K562 (cell line): ENCODE measurements at regions not wholly inside any gene's neighbourhood (a gene's known extent, or its start where the extent isn't known, plus 50 kb on each side); places are given as distances from the start of the nearest gene placed in this dataset.

Source experiments
- FOXO4 ChIP-seq: fragments of 450-650 bp; formaldehyde crosslinking; IDR thresholded peaks from 2 replicates; pipeline ENCODE4 v1.4.0; 2020; ENCODE audit warnings: mild to moderate bottlenecking, moderate library complexity
- PML ChIP-seq: IDR thresholded peaks from 2 replicates; pipeline ENCODE4 v1.6.1; 2012; ENCODE audit warnings: low read length, inconsistent platforms
- ZNF165 ChIP-seq: fragments of 250-450 bp; sonication (Bioruptor Pico); IDR thresholded peaks from 2 replicates; pipeline ENCODE4 v1.4.0; 2020; ENCODE audit warnings: borderline replicate concordance
- ZNF217 ChIP-seq: sonication (generic); formaldehyde crosslinking; IDR thresholded peaks from 2 replicates; pipeline ENCODE4 v1.8.0; 2022; ENCODE audit warnings: mild to moderate bottlenecking, missing genetic modification reagents
- ZNF318 ChIP-seq, 2 experiments: fragments of 450-650 bp; IDR thresholded peaks; 2 replicates each; pipeline ENCODE4 v1.6.1; 2016; ENCODE audit warnings: mild to moderate bottlenecking in 2 of 2, borderline replicate concordance in 1 of 2, low read depth in 1 of 2, moderate library complexity in 1 of 2

GRCh38 chr18:71441156-71441555, 1103.0 kb downstream of the CBLN2 start (continued):
- TF ChIP-seq PML (no peak), ZNF165 (CRISPR knock-in tag) (no peak), ZNF217 (CRISPR knock-in tag) (no peak), FOXO4 (CRISPR knock-in tag) (no peak), ZNF318 (IDR thresholded peaks at IDR 0.05; ENCODE audit: borderline replicate concordance in 1 of 2, low read depth in 1 of 2) (no peak)
